HepG2 (cell line): ENCODE measurements at regions not wholly inside any gene's neighbourhood (a gene's known extent, or its start where the extent isn't known, plus 50 kb on each side); places are given as distances from the start of the nearest gene placed in this dataset.

Experiments
- GATAD1 ChIP-seq: IDR thresholded peaks from 2 replicates; pipeline ENCODE4 v1.6.1; 2016; ENCODE audit warnings: missing genetic modification reagents, missing compliant biosample characterization
- HHEX ChIP-seq: IDR thresholded peaks from 2 replicates; pipeline ENCODE4 v1.6.1; 2016; ENCODE audit warnings: control low read depth
- HMG20B ChIP-seq: conservative IDR thresholded peaks from 2 replicates; pipeline ENCODE4 v1.6.1; 2016; ENCODE audit warnings: missing genetic modification reagents, missing compliant biosample characterization
- JDP2 ChIP-seq: sonication (generic); formaldehyde crosslinking; IDR thresholded peaks from 2 replicates; pipeline ENCODE4 v1.8.1; 2022; ENCODE audit warnings: missing genetic modification reagents, borderline replicate concordance
- KDM5A ChIP-seq: fragments of 200-600 bp; sonication (generic); IDR thresholded peaks from 2 replicates; pipeline ENCODE4 v1.7.0; 2018; ENCODE audit warnings: antibody characterized with exemption, mild to moderate bottlenecking, low read length, borderline replicate concordance
- MNT ChIP-seq: fragments of 450-650 bp; IDR thresholded peaks from 2 replicates; pipeline ENCODE4 v1.6.1; 2016
- NBN ChIP-seq: fragments of 450-650 bp; conservative IDR thresholded peaks from 2 replicates; pipeline ENCODE4 v1.6.1; 2017
- PAF1 ChIP-seq: IDR thresholded peaks from 2 replicates; pipeline ENCODE4 v1.6.1; 2016; ENCODE audit warnings: missing genetic modification reagents, missing compliant biosample characterization
- PHF21A ChIP-seq: sonication (generic); formaldehyde crosslinking; IDR thresholded peaks from 2 replicates; pipeline ENCODE4 v1.5.0; 2020; ENCODE audit warnings: mild to moderate bottlenecking, missing genetic modification reagents
- SALL1 ChIP-seq: sonication (generic); formaldehyde crosslinking; IDR thresholded peaks from 2 replicates; pipeline ENCODE4 v1.8.0; 2022; ENCODE audit warnings: mild to moderate bottlenecking, missing genetic modification reagents
- SIN3A ChIP-seq: IDR thresholded peaks from 2 replicates; pipeline ENCODE4 v1.6.1; 2011; ENCODE audit warnings: low read depth, mild to moderate bottlenecking, control low read depth, low read length, borderline replicate concordance
- SOX13 ChIP-seq, 3 experiments: fragments of 450-650 bp in 1 of 3; sonication (generic) in 1 of 3; formaldehyde crosslinking in 1 of 3; IDR thresholded peaks in 2 of 3; conservative IDR thresholded peaks in 1 of 3; 2 replicates each; pipeline versions ENCODE4 v1.5.0 to v1.6.1; 2016 to 2020; ENCODE audit warnings: antibody characterized with exemption in 1 of 3, mild to moderate bottlenecking in 1 of 3, missing compliant biosample characterization in 1 of 3, missing genetic modification reagents in 1 of 3, moderate library complexity in 1 of 3
- THAP11 ChIP-seq: IDR thresholded peaks from 2 replicates; pipeline ENCODE4 v1.6.1; 2016; ENCODE audit warnings: missing biosample characterization, missing genetic modification reagents
- ZBTB49 ChIP-seq: sonication (generic); formaldehyde crosslinking; IDR thresholded peaks from 2 replicates; pipeline ENCODE4 v1.4.0; 2020; ENCODE audit warnings: missing genetic modification reagents, borderline replicate concordance
- ZFP1 ChIP-seq: IDR thresholded peaks from 2 replicates; pipeline ENCODE4 v1.6.1; 2016
- ZFP37 ChIP-seq: sonication (generic); formaldehyde crosslinking; IDR thresholded peaks from 2 replicates; pipeline ENCODE4 v1.4.0; 2020; ENCODE audit warnings: missing genetic modification reagents, borderline replicate concordance
- ZNF20 ChIP-seq: sonication (generic); formaldehyde crosslinking; IDR thresholded peaks from 2 replicates; pipeline ENCODE4 v1.4.0; 2020; ENCODE audit warnings: mild to moderate bottlenecking, moderate library complexity, missing genetic modification reagents
- ZNF567 ChIP-seq: sonication (generic); formaldehyde crosslinking; IDR thresholded peaks from 2 replicates; pipeline ENCODE4 v1.8.1; 2023; ENCODE audit warnings: mild to moderate bottlenecking, missing genetic modification reagents, borderline replicate concordance
- ZNF607 ChIP-seq: sonication (generic); formaldehyde crosslinking; IDR thresholded peaks from 2 replicates; pipeline ENCODE4 v1.5.1; 2020; ENCODE audit warnings: missing genetic modification reagents, mild to moderate bottlenecking, borderline replicate concordance
- ZNF652 ChIP-seq: IDR thresholded peaks from 2 replicates; pipeline ENCODE4 v1.6.1; 2016; ENCODE audit warnings: low read depth, borderline replicate concordance
- ZNF691 ChIP-seq: sonication (generic); formaldehyde crosslinking; IDR thresholded peaks from 2 replicates; pipeline ENCODE4 v1.4.0; 2020; ENCODE audit warnings: missing genetic modification reagents, low read depth, mild to moderate bottlenecking, borderline replicate concordance
- TF ChIP-seq, protein P1 (sequence below), 2 experiments: fragments of 450-650 bp in 1 of 2; sonication (generic) in 1 of 2; formaldehyde crosslinking; IDR thresholded peaks; 2 replicates each; pipeline versions ENCODE4 v1.5.0 to v1.8.0; 2020 to 2022; ENCODE audit warnings: mild to moderate bottlenecking in 1 of 2, missing genetic modification reagents in 1 of 2
- TF ChIP-seq, protein P2 (sequence below): sonication (generic); formaldehyde crosslinking; IDR thresholded peaks from 2 replicates; pipeline ENCODE4 v1.5.0; 2020; ENCODE audit warnings: missing genetic modification reagents

GRCh38 chr16:79838496-79839259, 238.1 kb upstream of the MAF start (continued):
- TF ChIP-seq MNT (no peak), PHF21A (CRISPR knock-in tag) (no peak), THAP11 (CRISPR knock-in tag) (no peak), ZNF567 (CRISPR knock-in tag) (no peak), SOX13 (IDR thresholded peaks at IDR 0.05) (no peak), SOX13 (CRISPR knock-in tag; conservative IDR thresholded peaks at IDR 0.05 in 1 of 2, IDR thresholded peaks at IDR 0.05 in 1 of 2) (0 out of 4 replicates have a peak, but pooled peaks of 1 of the 2 experiments have one; percentile 13), GATAD1 (no peak), ZNF691 (CRISPR knock-in tag) (no peak), ZNF20 (no peak), SIN3A (no peak), KDM5A (no peak), ZNF652 (CRISPR knock-in tag) (peak; percentile 88), HHEX (no peak), JDP2 (no peak), ZBTB49 (CRISPR knock-in tag) (no peak), ZFP37 (CRISPR knock-in tag) (no peak), PAF1 (CRISPR knock-in tag) (no peak), ZFP1 (CRISPR knock-in tag) (no peak), ZNF607 (CRISPR knock-in tag) (no peak), NBN (no peak), HMG20B (CRISPR knock-in tag) (no peak), SALL1 (CRISPR knock-in tag) (peak; percentile 9; the same call in 1 of the 2 replicates)
- TF ChIP-seq, protein P1, sequence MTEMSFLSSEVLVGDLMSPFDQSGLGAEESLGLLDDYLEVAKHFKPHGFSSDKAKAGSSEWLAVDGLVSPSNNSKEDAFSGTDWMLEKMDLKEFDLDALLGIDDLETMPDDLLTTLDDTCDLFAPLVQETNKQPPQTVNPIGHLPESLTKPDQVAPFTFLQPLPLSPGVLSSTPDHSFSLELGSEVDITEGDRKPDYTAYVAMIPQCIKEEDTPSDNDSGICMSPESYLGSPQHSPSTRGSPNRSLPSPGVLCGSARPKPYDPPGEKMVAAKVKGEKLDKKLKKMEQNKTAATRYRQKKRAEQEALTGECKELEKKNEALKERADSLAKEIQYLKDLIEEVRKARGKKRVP (CRISPR knock-in tag; IDR thresholded peaks at IDR 0.05) = no peak
- TF ChIP-seq, protein P2, sequence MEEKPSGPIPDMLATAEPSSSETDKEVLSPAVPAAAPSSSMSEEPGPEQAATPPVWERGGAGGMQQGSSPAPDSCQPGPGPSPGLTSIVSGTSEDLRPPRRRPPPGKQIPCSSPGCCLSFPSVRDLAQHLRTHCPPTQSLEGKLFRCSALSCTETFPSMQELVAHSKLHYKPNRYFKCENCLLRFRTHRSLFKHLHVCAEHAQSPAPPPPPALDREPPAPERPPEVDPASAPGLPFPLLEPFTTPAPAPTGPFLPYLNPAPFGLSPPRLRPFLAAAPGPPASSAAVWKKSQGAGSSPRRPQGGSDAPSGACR (CRISPR knock-in tag) = 0 out of 2 replicates have a peak, but pooled peaks have one; percentile 28
